ENCODE measurements at regions not wholly inside any gene's neighbourhood (a gene's known extent, or its start where the extent isn't known, plus 50 kb on each side); places are given as distances from the start of the nearest gene placed in this dataset.

- CTCF ChIA-PET: no interaction called here
- POLR2A ChIA-PET: no interaction called here
- no peak overlapping the region for H3K4me3 ChIP-seq (ENCODE audit: low read depth, low read length)
- no peak for DNase-seq (ENCODE audit: low read depth, low spot score)
- TF ChIP-seq CTCF (IDR thresholded peaks at IDR 0.05; ENCODE audit: insufficient read depth, low read length, missing control alignments): no peak
Measured at GRCh38 chr13:22120646-22121045, 449.8 kb downstream of the FGF9 start.

- DNase-seq (ENCODE audit: low read depth, low spot score): no peak
- H3K4me3 ChIP-seq (ENCODE audit: low read depth, low read length): no peak overlapping the region
- ChIA-PET POLR2A (no interaction called here), CTCF (no interaction called here)
- TF ChIP-seq CTCF (IDR thresholded peaks at IDR 0.05; ENCODE audit: insufficient read depth, low read length, missing control alignments): no peak
Measured at GRCh38 chr13:22121146-22121739, 450.4 kb downstream of the FGF9 start.

GRCh38 chr13:22126433-22127021 is 455.7 kb downstream of the FGF9 start:
- TF ChIP-seq CTCF (IDR thresholded peaks at IDR 0.05; ENCODE audit: insufficient read depth, low read length, missing control alignments): no peak
- no peak overlapping the region for H3K4me3 ChIP-seq (ENCODE audit: low read depth, low read length)
- POLR2A ChIA-PET: no interaction called here
- DNase-seq (ENCODE audit: low read depth, low spot score): no peak
- CTCF ChIA-PET: no interaction called here

GRCh38 chr13:22127277-22128164 is 456.6 kb downstream of the FGF9 start:
- ChIA-PET CTCF (no interaction called here), POLR2A (no interaction called here)
- H3K4me3 ChIP-seq (ENCODE audit: low read depth, low read length): no peak overlapping the region
- TF ChIP-seq CTCF (IDR thresholded peaks at IDR 0.05; ENCODE audit: insufficient read depth, low read length, missing control alignments): no peak
- DNase-seq (ENCODE audit: low read depth, low spot score): no peak

GRCh38 chr13:22128441-22129408 is 457.9 kb downstream of the FGF9 start:
- ChIA-PET POLR2A (no interaction called here), CTCF (no interaction called here)
- DNase-seq (ENCODE audit: low read depth, low spot score): no peak

More at GRCh38 chr13:22128441-22129408, 457.9 kb downstream of the FGF9 start:
- no peak overlapping the region for H3K4me3 ChIP-seq (ENCODE audit: low read depth, low read length)
- TF ChIP-seq CTCF (IDR thresholded peaks at IDR 0.05; ENCODE audit: insufficient read depth, low read length, missing control alignments): no peak
